HCT116 (cell line): ENCODE measurements at regions not wholly inside any gene's neighbourhood (a gene's known extent, or its start where the extent isn't known, plus 50 kb on each side); places are given as distances from the start of the nearest gene placed in this dataset.

Experiments
- ATAC-seq: fragments of 200-7000 bp; cut with Tn5 transposase; 2 replicates; pipeline ENCODE4 v1.9.1; 2020; ENCODE audit warnings: mild to moderate bottlenecking, moderate library complexity
- BruUV-seq: library from RNA; stranded (reverse); fragments of 400-500 nt; replicated peaks from 2 replicates; lab custom pipeline; 2021; lab: Mats Ljungman, UMichigan
- CTCF ChIA-PET: fragments of 300-600 bp; sonication (Branson Sonifier 250); formaldehyde crosslinking; loops from one replicate; lab custom pipeline; 2021; ENCODE audit warnings: antibody characterized with exemption; lab: Charles Lee
- POLR2A ChIA-PET: fragments of 300-600, 350-600 bp; sonication (Branson Sonifier 250); formaldehyde crosslinking; loops from one replicate; lab custom pipeline; 2021; ENCODE audit warnings: antibody characterized with exemption; lab: Charles Lee
- RAD21 ChIA-PET, 2 experiments: fragments of 300-600 bp; sonication (Branson Sonifier 250); formaldehyde crosslinking; loops; one replicate each; lab custom pipeline; 2023; ENCODE audit warnings: low total read pairs in 2 of 2; ENCODE audit not compliant: uncharacterized antibody in 2 of 2, unreplicated experiment in 2 of 2, low non-redundant PET in 1 of 2; lab: Charles Lee
- DNase-seq: peaks from one replicate; pipeline ENCODE4 v3.0.0-alpha.2; 2010; ENCODE audit warnings: low read depth, low spot score
- H2AFZ ChIP-seq: fragments of 200-600 bp; shearing (Covaris generic), sonication (generic); 2 replicates; pipeline ENCODE4 v1.6.1; 2017; ENCODE audit warnings: low read depth, mixed run types, mixed read lengths, antibody characterized with exemption, low read length; ENCODE audit not compliant: poor library complexity, severe bottlenecking
- H3K27ac ChIP-seq: 2 replicates; pipeline ENCODE4 v1.5.1; 2012; ENCODE audit warnings: low read depth, low read length
- H3K27me3 ChIP-seq: fragments of 200-600 bp; sonication (generic); 2 replicates; pipeline ENCODE4 v1.6.1; 2016; ENCODE audit warnings: mixed run types, low read length, mixed read lengths; ENCODE audit not compliant: insufficient read depth
- H3K36me3 ChIP-seq, 2 experiments: fragments of 200-500 bp in 1 of 2; fragments of 200-600 bp in 1 of 2; sonication (Bioruptor generic) in 1 of 2; sonication (generic) in 1 of 2; 2 replicates each; pipeline versions ENCODE4 v1.5.1 to v1.6.1; 2014 to 2016; ENCODE audit warnings: low read length in 2 of 2, inconsistent platforms in 1 of 2, mixed read lengths in 1 of 2, mixed run types in 1 of 2; ENCODE audit not compliant: insufficient read depth in 2 of 2, control insufficient read depth in 1 of 2
- H3K4me1 ChIP-seq, 2 experiments: fragments of 200-600 bp in 1 of 2; sonication (generic) in 1 of 2; 2 replicates each; pipeline versions ENCODE4 v1.5.1 to v1.6.1; 2012 to 2017; ENCODE audit warnings: low read length in 2 of 2, inconsistent platforms in 1 of 2, mild to moderate bottlenecking in 1 of 2, mixed read lengths in 1 of 2, mixed run types in 1 of 2, moderate library complexity in 1 of 2; ENCODE audit not compliant: insufficient read depth in 2 of 2, control insufficient read depth in 1 of 2
- H3K4me2 ChIP-seq: fragments of 200-600 bp; sonication (generic); 2 replicates; pipeline ENCODE4 v1.6.1; 2017; ENCODE audit warnings: mixed run types, low read length, mixed read lengths
- H3K4me3 ChIP-seq, 2 experiments: fragments of 200-600 bp in 1 of 2; sonication (generic) in 1 of 2; replicated peaks in 1 of 2; 2 replicates each; pipeline ENCODE4 v1.5.1; 2011 to 2016; ENCODE audit warnings: low read length in 2 of 2, control low read depth in 1 of 2, low read depth in 1 of 2, mild to moderate bottlenecking in 1 of 2, mixed read lengths in 1 of 2, mixed run types in 1 of 2
- H3K79me2 ChIP-seq: fragments of 200-600 bp; sonication (generic); 2 replicates; pipeline ENCODE4 v1.6.1; 2017; ENCODE audit warnings: mild to moderate bottlenecking, mixed run types, low read length, moderate library complexity, mixed read lengths; ENCODE audit not compliant: insufficient read depth
- H3K9ac ChIP-seq: fragments of 200-600 bp; sonication (generic); 2 replicates; pipeline ENCODE4 v1.6.1; 2016; ENCODE audit warnings: low read length, mixed read lengths
- H3K9me2 ChIP-seq: fragments of 200-600 bp; sonication (generic), shearing (Covaris generic); 2 replicates; pipeline ENCODE4 v1.6.1; 2017; ENCODE audit warnings: mixed run types, mild to moderate bottlenecking, moderate library complexity; ENCODE audit not compliant: insufficient read depth
- H3K9me3 ChIP-seq, 2 experiments: fragments of 200-500 bp in 1 of 2; fragments of 200-600 bp in 1 of 2; sonication (Bioruptor generic) in 1 of 2; sonication (generic) in 1 of 2; 2 replicates each; pipeline ENCODE4 v1.6.1; 2014 to 2017; ENCODE audit warnings: low read length in 2 of 2, mixed read lengths in 2 of 2, inconsistent platforms in 1 of 2, low read depth in 1 of 2, mild to moderate bottlenecking in 1 of 2, mixed run types in 1 of 2, moderate library complexity in 1 of 2; ENCODE audit not compliant: control insufficient read depth in 1 of 2, insufficient read depth in 1 of 2
- H4K20me1 ChIP-seq: fragments of 200-600 bp; sonication (generic), shearing (Covaris generic); 2 replicates; pipeline ENCODE4 v1.6.1; 2017; ENCODE audit warnings: mixed run types, mild to moderate bottlenecking, moderate library complexity; ENCODE audit not compliant: insufficient read depth
- ATF3 ChIP-seq: IDR thresholded peaks from 2 replicates; pipeline ENCODE4 v1.6.1; 2012
- CEBPB ChIP-seq: IDR thresholded peaks from 2 replicates; pipeline ENCODE4 v1.6.1; 2012; ENCODE audit warnings: low read depth
- EGR1 ChIP-seq: IDR thresholded peaks from 2 replicates; pipeline ENCODE4 v1.6.1; 2012; ENCODE audit warnings: low read depth
- EZH2 ChIP-seq: fragments of 200-600 bp; sonication (generic); IDR thresholded peaks from 2 replicates; pipeline ENCODE4 v1.6.1; 2017; ENCODE audit warnings: antibody characterized with exemption, mixed run types
- EZH2phosphoT487 ChIP-seq: fragments of 200-600 bp; IDR thresholded peaks from 2 replicates; pipeline ENCODE4 v1.6.1; 2018; ENCODE audit warnings: antibody characterized with exemption, borderline replicate concordance
- POLR2AphosphoS5 ChIP-seq: IDR thresholded peaks from 2 replicates; pipeline ENCODE4 v1.6.1; 2011; ENCODE audit warnings: mild to moderate bottlenecking, low read depth, low read length, moderate library complexity
- SP1 ChIP-seq: IDR thresholded peaks from 2 replicates; pipeline ENCODE4 v1.6.1; 2012; ENCODE audit warnings: low read depth
- TCF7L2 ChIP-seq: IDR thresholded peaks from 2 replicates; pipeline ENCODE4 v1.7.0; 2011; ENCODE audit warnings: borderline replicate concordance, inconsistent platforms; ENCODE audit not compliant: insufficient read depth, insufficient read length; ENCODE audit errors: extremely low read depth
- YY1 ChIP-seq: IDR thresholded peaks from 2 replicates; pipeline ENCODE4 v1.6.1; 2011; ENCODE audit warnings: low read length, low read depth, moderate library complexity, mild to moderate bottlenecking; ENCODE audit not compliant: insufficient replicate concordance; ENCODE audit errors: extremely low read depth
- ZNF274 ChIP-seq: fragments of 200-500 bp; sonication (Bioruptor generic); IDR thresholded peaks from 2 replicates; pipeline ENCODE4 v1.6.1; 2014; ENCODE audit warnings: mild to moderate bottlenecking, low read depth, low read length, inconsistent platforms
- intact Hi-C: fragments of 100-400 bp; cut with micrococcal nuclease; formaldehyde crosslinking; loops from 2 replicates; pipeline ENCODE4 v1.10.0; 2022
- TF ChIP-seq, protein P1 (sequence below): IDR thresholded peaks from 2 replicates; pipeline ENCODE4 v1.6.1; 2011; ENCODE audit warnings: mild to moderate bottlenecking, low read length, moderate library complexity; ENCODE audit not compliant: insufficient replicate concordance; ENCODE audit errors: extremely low read depth

- Histone ChIP-seq H2AFZ (no peak overlapping the region), H3K9me2 (no peaks in the 10 kb centered on the region), H3K9ac (0 out of 2 replicates have a peak overlapping the region, but pooled peaks have one; percentile 8), H4K20me1 (no peaks in the 10 kb centered on the region), H3K4me2 (peak overlapping the region; percentile 58), H3K27me3 (no peaks in the 10 kb centered on the region), H3K27ac (no peak overlapping the region), H3K4me1 (peaks cover 17 to 38% of the 10 kb centered on the region in 2 experiments), H3K4me3 (no peak overlapping the region), H3K9me3 (no peaks in the 10 kb centered on the region), H3K36me3 (no peaks in the 10 kb centered on the region), H3K79me2 (no peaks in the 10 kb centered on the region)
- no TSS peak for BruUV-seq
- no peak for TF ChIP-seq YY1
- TF ChIP-seq EGR1 = no peak
- TF ChIP-seq EZH2 = no peak
- TF ChIP-seq EZH2phosphoT487 = no peak
- TF ChIP-seq POLR2AphosphoS5 = no peak
- TF ChIP-seq ATF3 = no peak
- no peak for TF ChIP-seq SP1
- ChIA-PET RAD21 (no interaction called here), POLR2A (no interaction called here), CTCF (interaction anchor here (1.4 kb wide), 1 partner anchor 122 kb away, joined by 4 read pairs; no protein-coding TSS in a partner anchor)
- DNase-seq (no peak), ATAC-seq (peak; percentile 92)
- intact Hi-C loops = no loop called here
Measured at GRCh38 chr14:31950764-31951637, 126.1 kb upstream of the ARHGAP5 start.

GRCh38 chr14:31951638-31951964, 125.5 kb upstream of the ARHGAP5 start:
- ChIA-PET RAD21 (no interaction called here), CTCF (interaction anchor here (1.4 kb wide), 1 partner anchor 121 kb away, joined by 4 read pairs; no protein-coding TSS in a partner anchor), POLR2A (no interaction called here)
- Histone ChIP-seq H2AFZ (no peak overlapping the region), H3K4me1 (peaks cover 17 to 35% of the 10 kb centered on the region in 2 experiments), H3K9ac (no peak overlapping the region), H3K79me2 (no peaks in the 10 kb centered on the region), H3K9me3 (no peaks in the 10 kb centered on the region), H3K4me2 (no peak overlapping the region), H3K27me3 (no peaks in the 10 kb centered on the region), H3K27ac (no peak overlapping the region), H3K9me2 (no peaks in the 10 kb centered on the region), H3K36me3 (no peaks in the 10 kb centered on the region), H3K4me3 (no peak overlapping the region), H4K20me1 (no peaks in the 10 kb centered on the region)
- ATAC-seq (no peak), DNase-seq (no peak)
- intact Hi-C loops = no loop called here
- no TSS peak for BruUV-seq
- TF ChIP-seq CEBPB (no peak), TCF7L2 (no peak), ZNF274 (no peak)
- TF ChIP-seq, protein P1, sequence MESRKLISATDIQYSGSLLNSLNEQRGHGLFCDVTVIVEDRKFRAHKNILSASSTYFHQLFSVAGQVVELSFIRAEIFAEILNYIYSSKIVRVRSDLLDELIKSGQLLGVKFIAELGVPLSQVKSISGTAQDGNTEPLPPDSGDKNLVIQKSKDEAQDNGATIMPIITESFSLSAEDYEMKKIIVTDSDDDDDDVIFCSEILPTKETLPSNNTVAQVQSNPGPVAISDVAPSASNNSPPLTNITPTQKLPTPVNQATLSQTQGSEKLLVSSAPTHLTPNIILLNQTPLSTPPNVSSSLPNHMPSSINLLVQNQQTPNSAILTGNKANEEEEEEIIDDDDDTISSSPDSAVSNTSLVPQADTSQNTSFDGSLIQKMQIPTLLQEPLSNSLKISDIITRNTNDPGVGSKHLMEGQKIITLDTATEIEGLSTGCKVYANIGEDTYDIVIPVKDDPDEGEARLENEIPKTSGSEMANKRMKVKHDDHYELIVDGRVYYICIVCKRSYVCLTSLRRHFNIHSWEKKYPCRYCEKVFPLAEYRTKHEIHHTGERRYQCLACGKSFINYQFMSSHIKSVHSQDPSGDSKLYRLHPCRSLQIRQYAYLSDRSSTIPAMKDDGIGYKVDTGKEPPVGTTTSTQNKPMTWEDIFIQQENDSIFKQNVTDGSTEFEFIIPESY = no peak
